OCI-LY7 (cell line): ENCODE measurements at regions not wholly inside any gene's neighbourhood (a gene's known extent, or its start where the extent isn't known, plus 50 kb on each side); places are given as distances from the start of the nearest gene placed in this dataset.

Source experiments
- EZH2phosphoT487 ChIP-seq: fragments of 200-600 bp; sonication (generic); IDR thresholded peaks from 2 replicates; pipeline ENCODE4 v1.6.1; 2018; ENCODE audit warnings: low read depth, borderline replicate concordance, mild to moderate bottlenecking, mixed run types, antibody characterized with exemption, low read length, moderate library complexity, mixed read lengths
- TF ChIP-seq, protein P1 (sequence below): fragments of 200-600 bp; sonication (generic); conservative IDR thresholded peaks from 2 replicates; pipeline ENCODE4 v1.5.1; 2014; ENCODE audit warnings: mild to moderate bottlenecking, antibody characterized with exemption, low read length, moderate library complexity, mixed read lengths

DNA sequence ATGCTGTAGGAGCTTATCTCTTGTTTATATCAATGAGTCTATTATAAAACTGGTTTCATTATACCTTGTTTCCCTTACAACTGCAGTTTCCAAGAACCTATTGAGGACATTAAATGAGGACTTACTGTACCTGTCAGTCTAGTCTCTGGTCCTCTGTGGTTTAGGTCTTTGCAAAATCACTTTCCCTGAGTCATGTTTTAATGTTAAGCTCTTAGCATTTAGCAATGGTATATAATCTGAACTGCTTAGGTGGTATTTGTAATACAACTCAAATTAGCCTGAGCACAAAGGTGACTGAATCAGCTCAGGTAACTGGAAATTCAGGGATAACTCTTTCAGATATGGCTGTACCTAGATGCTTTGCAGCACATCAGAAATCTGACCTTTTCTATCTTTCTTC lies 418.3 kb upstream of the SPRED2 start:
- TF ChIP-seq, protein P1, sequence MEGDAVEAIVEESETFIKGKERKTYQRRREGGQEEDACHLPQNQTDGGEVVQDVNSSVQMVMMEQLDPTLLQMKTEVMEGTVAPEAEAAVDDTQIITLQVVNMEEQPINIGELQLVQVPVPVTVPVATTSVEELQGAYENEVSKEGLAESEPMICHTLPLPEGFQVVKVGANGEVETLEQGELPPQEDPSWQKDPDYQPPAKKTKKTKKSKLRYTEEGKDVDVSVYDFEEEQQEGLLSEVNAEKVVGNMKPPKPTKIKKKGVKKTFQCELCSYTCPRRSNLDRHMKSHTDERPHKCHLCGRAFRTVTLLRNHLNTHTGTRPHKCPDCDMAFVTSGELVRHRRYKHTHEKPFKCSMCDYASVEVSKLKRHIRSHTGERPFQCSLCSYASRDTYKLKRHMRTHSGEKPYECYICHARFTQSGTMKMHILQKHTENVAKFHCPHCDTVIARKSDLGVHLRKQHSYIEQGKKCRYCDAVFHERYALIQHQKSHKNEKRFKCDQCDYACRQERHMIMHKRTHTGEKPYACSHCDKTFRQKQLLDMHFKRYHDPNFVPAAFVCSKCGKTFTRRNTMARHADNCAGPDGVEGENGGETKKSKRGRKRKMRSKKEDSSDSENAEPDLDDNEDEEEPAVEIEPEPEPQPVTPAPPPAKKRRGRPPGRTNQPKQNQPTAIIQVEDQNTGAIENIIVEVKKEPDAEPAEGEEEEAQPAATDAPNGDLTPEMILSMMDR, result no peak
- TF ChIP-seq EZH2phosphoT487, result no peak
